Neuronal stem cell (in vitro differentiated cells): ENCODE measurements at regions not wholly inside any gene's neighbourhood (a gene's known extent, or its start where the extent isn't known, plus 50 kb on each side); places are given as distances from the start of the nearest gene placed in this dataset.
A peak's percentile ranks its signal among the peaks of the same experiment; 100 is the strongest.
"Not testable (repeated sequence)": the region's sequence is repeated elsewhere in the genome, so short reads cannot be mapped to it uniquely, and the experiment has no call there.

Experiments used
- DNase-seq: peaks from one replicate; pipeline ENCODE4 v3.0.0-alpha.2; 2013; ENCODE audit warnings: low spot score
- H2AFZ ChIP-seq: one replicate; pipeline ENCODE4 v1.6.1; 2013; ENCODE audit warnings: mild to moderate bottlenecking, low read length, inconsistent platforms
- H2AK5ac ChIP-seq: 2 replicates; pipeline ENCODE4 v1.6.1; 2013; ENCODE audit warnings: low read depth, mild to moderate bottlenecking, inconsistent platforms, low read length, moderate library complexity, mixed read lengths
- H2BK120ac ChIP-seq: 2 replicates; pipeline ENCODE4 v1.6.1; 2013; ENCODE audit warnings: low read depth, mild to moderate bottlenecking, inconsistent platforms, low read length, moderate library complexity, mixed read lengths
- H2BK12ac ChIP-seq: one replicate; pipeline ENCODE4 v1.6.1; 2013; ENCODE audit warnings: low read length, inconsistent platforms
- H2BK15ac ChIP-seq: 2 replicates; pipeline ENCODE4 v1.6.1; 2013; ENCODE audit warnings: mild to moderate bottlenecking, low read length, inconsistent platforms, mixed read lengths
- H2BK5ac ChIP-seq: one replicate; pipeline ENCODE4 v1.6.1; 2013; ENCODE audit warnings: inconsistent platforms, mild to moderate bottlenecking, low read length, moderate library complexity
- H3K14ac ChIP-seq: one replicate; pipeline ENCODE4 v1.6.1; 2013; ENCODE audit warnings: low read length, inconsistent platforms
- H3K18ac ChIP-seq: 2 replicates; pipeline ENCODE4 v1.6.1; 2013; ENCODE audit warnings: low read length, inconsistent platforms
- H3K23ac ChIP-seq: 2 replicates; pipeline ENCODE4 v1.6.1; 2013; ENCODE audit warnings: low read depth, mild to moderate bottlenecking, mixed read lengths, low read length, inconsistent platforms; ENCODE audit not compliant: poor library complexity
- H3K27ac ChIP-seq: replicated peaks from 3 replicates; pipeline ENCODE4 v1.5.1; 2013; ENCODE audit warnings: low read length, inconsistent platforms
- H3K27me3 ChIP-seq, 3 experiments: 2 replicates each; pipeline ENCODE4 v1.6.1; 2013; ENCODE audit warnings: low read length in 3 of 3, mild to moderate bottlenecking in 2 of 3, inconsistent platforms in 1 of 3, low read depth in 1 of 3, mixed read lengths in 1 of 3, moderate library complexity in 1 of 3; ENCODE audit not compliant: control insufficient read depth in 3 of 3, insufficient read depth in 3 of 3
- H3K36me3 ChIP-seq, 2 donors: replicated peaks in 1 of 2; 2 replicates each; pipeline ENCODE4 v1.6.1; 2013; ENCODE audit warnings: low read length in 2 of 2; ENCODE audit not compliant: control insufficient read depth in 2 of 2, insufficient read depth in 2 of 2
- H3K4ac ChIP-seq: 2 replicates; pipeline ENCODE4 v1.6.1; 2013; ENCODE audit warnings: inconsistent platforms, mild to moderate bottlenecking, low read length, moderate library complexity
- H3K4me1 ChIP-seq, 2 donors: 1 replicate in 1 of 2; 2 replicates in 1 of 2; pipeline ENCODE4 v1.6.1; 2013; ENCODE audit warnings: low read length in 2 of 2, low read depth in 1 of 2; ENCODE audit not compliant: control insufficient read depth in 2 of 2, insufficient read depth in 1 of 2
- H3K4me2 ChIP-seq: one replicate; pipeline ENCODE4 v1.6.1; 2013; ENCODE audit warnings: mild to moderate bottlenecking, low read length, inconsistent platforms; ENCODE audit not compliant: insufficient read depth, poor library complexity, severe bottlenecking
- H3K4me3 ChIP-seq, 2 donors: 2 replicates each; pipeline ENCODE4 v1.5.1; 2013; ENCODE audit warnings: low read length in 2 of 2, mild to moderate bottlenecking in 2 of 2, inconsistent platforms in 1 of 2, moderate library complexity in 1 of 2
- H3K79me1 ChIP-seq: one replicate; pipeline ENCODE4 v1.6.1; 2013; ENCODE audit warnings: low read depth, mild to moderate bottlenecking, inconsistent platforms, low read length, moderate library complexity
- H3K9ac ChIP-seq: one replicate; pipeline ENCODE4 v1.6.1; 2013; ENCODE audit warnings: mild to moderate bottlenecking, low read depth, low read length, inconsistent platforms; ENCODE audit not compliant: poor library complexity
- H3K9me3 ChIP-seq, 2 donors: replicated peaks in 1 of 2; 2 replicates each; pipeline versions ENCODE3 to v1.6.1; 2013; ENCODE audit warnings: low read length in 2 of 2, mild to moderate bottlenecking in 2 of 2, inconsistent platforms in 1 of 2, low read depth in 1 of 2, mixed read lengths in 1 of 2, moderate library complexity in 1 of 2; ENCODE audit not compliant: control insufficient read depth in 2 of 2, insufficient read depth in 1 of 2
- H4K8ac ChIP-seq: one replicate; pipeline ENCODE4 v1.6.1; 2013; ENCODE audit warnings: low read depth, mild to moderate bottlenecking, inconsistent platforms, low read length, moderate library complexity
- H4K91ac ChIP-seq: one replicate; pipeline ENCODE4 v1.6.1; 2013; ENCODE audit warnings: low read length, low read depth, mild to moderate bottlenecking, inconsistent platforms; ENCODE audit not compliant: poor library complexity
- WGBS, 2 donors: extraction: QIAGEN DNeasy Blood & Tissue Kit; methylation state at CpG; one replicate each; pipeline ENCODE4 v1.1.7; 2013; ENCODE audit warnings: missing lambda C conversion rate in 2 of 2, mixed read lengths in 1 of 2; ENCODE audit not compliant: insufficient read length in 2 of 2, insufficient replicate concordance in 1 of 2; ENCODE audit errors: extremely low coverage in 2 of 2; 5-methylcytosine and 5-hydroxymethylcytosine counted together

GRCh38 chr15:20275373-20275967 is 266.1 kb downstream of the GOLGA6L6 start:
- not testable (repeated sequence) for H4K8ac ChIP-seq, H4K91ac ChIP-seq, H3K27ac ChIP-seq, H3K14ac ChIP-seq, H3K4me3 ChIP-seq, H3K23ac ChIP-seq, H2BK5ac ChIP-seq, H2AK5ac ChIP-seq, H3K18ac ChIP-seq, DNase-seq, H3K36me3 ChIP-seq, H2BK12ac ChIP-seq, H3K27me3 ChIP-seq, H3K4me1 ChIP-seq, H2BK15ac ChIP-seq, H2BK120ac ChIP-seq, H3K4me2 ChIP-seq, H3K9ac ChIP-seq, H2AFZ ChIP-seq, H3K79me1 ChIP-seq, H3K4ac ChIP-seq
- peaks cover 0 to 17% of the 10 kb centered on the region in 2 donors for H3K9me3 ChIP-seq
- no CpG with 5 or more reads among the region's 5 CpGs for WGBS, 2 donors

GRCh38 chr15:20272422-20273184 is 269.0 kb downstream of the GOLGA6L6 start:
- WGBS, 2 donors: no CpG with 5 or more reads among the region's 14 CpGs
- DNase-seq: no peak
- peaks cover 0 to 4% of the 10 kb centered on the region in 2 donors for H3K4me1 ChIP-seq
- no peaks in the 10 kb centered on the region for H3K36me3 ChIP-seq
- H2BK12ac ChIP-seq: no peak overlapping the region
- H3K9me3 ChIP-seq: peaks cover 0 to 17% of the 10 kb centered on the region in 2 donors
- H2AK5ac ChIP-seq: no peak overlapping the region
- no peak overlapping the region for H3K4me2 ChIP-seq
- H4K91ac ChIP-seq: no peak overlapping the region
- H3K9ac ChIP-seq: no peak overlapping the region
- H2BK120ac ChIP-seq: no peak overlapping the region
- H3K18ac ChIP-seq: peak overlapping the region; percentile 38
- H3K27me3 ChIP-seq: no peaks in the 10 kb centered on the region
- H3K27ac ChIP-seq: no peak overlapping the region
- H3K4me3 ChIP-seq: no peak overlapping the region
- peak overlapping the region; percentile 85 for H3K23ac ChIP-seq
- H4K8ac ChIP-seq: no peak overlapping the region
- no peak overlapping the region for H3K14ac ChIP-seq
- H2BK15ac ChIP-seq: no peak overlapping the region
- no peak overlapping the region for H3K4ac ChIP-seq
- no peak overlapping the region for H2BK5ac ChIP-seq
- H3K79me1 ChIP-seq: no peaks in the 10 kb centered on the region
- no peak overlapping the region for H2AFZ ChIP-seq

DNA sequence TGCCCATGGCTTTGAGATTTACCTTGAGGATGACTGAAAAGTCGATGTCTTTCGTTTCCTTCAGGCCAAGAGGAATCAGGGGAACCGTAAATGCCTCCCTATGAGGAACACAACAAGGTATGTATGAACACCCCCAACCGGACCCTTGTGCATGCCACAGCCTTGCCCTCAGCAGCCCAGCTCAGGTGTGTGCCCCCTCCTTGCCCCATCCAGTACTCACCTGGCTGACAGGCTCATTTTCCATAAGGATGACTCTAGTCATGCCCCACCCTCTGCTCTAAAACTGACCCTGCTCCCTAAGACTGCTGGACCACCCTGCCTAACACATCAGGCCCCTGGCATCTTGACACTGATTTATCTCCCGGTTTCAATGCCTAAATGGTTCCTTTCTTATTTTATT is 270.0 kb downstream of the GOLGA6L6 start:
- no peaks in the 10 kb centered on the region for H3K27me3 ChIP-seq
- H3K18ac ChIP-seq: no peak overlapping the region
- no peak overlapping the region for H3K4ac ChIP-seq
- H3K4me1 ChIP-seq: peaks cover 0 to 4% of the 10 kb centered on the region in 2 donors
- no peak overlapping the region for H3K4me2 ChIP-seq
- H2AK5ac ChIP-seq: no peak overlapping the region
- no peak overlapping the region for H3K4me3 ChIP-seq
- no peak overlapping the region for H3K9ac ChIP-seq
- no peak overlapping the region for H3K14ac ChIP-seq
- no peak overlapping the region for H2BK12ac ChIP-seq
- H2AFZ ChIP-seq: no peak overlapping the region
- H3K9me3 ChIP-seq: peaks cover 0 to 15% of the 10 kb centered on the region in 2 donors
- H3K79me1 ChIP-seq: no peaks in the 10 kb centered on the region
- DNase-seq: no peak
- no peak overlapping the region for H3K27ac ChIP-seq
- no peak overlapping the region for H3K23ac ChIP-seq
- no peak overlapping the region for H4K8ac ChIP-seq
- H3K36me3 ChIP-seq: no peaks in the 10 kb centered on the region
- H2BK5ac ChIP-seq: no peak overlapping the region
- no CpG with 5 or more reads among the region's 5 CpGs for WGBS, 2 donors
- no peak overlapping the region for H4K91ac ChIP-seq
- no peak overlapping the region for H2BK120ac ChIP-seq
- H2BK15ac ChIP-seq: no peak overlapping the region

DNA sequence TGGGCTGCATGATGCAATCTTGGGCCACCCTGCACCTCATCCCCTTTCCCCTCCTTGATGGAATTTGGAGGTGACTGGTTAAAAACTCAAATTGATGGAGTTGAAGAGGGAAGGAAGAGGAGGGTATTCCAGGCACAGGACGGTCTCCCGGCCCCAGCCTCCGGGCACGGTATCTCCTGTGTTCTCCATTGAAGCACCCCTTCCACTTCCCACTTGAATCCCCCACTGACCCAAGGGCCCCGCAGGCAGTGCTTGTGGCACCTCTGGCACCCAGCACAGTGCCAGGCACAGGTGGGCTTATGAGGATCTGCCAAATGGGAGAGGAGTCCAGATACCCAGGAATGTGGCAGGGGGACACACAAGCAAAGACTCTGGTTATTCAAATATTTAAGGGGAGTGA is 271.6 kb downstream of the GOLGA6L6 start:
- H3K4me1 ChIP-seq, H3K9ac ChIP-seq, H4K8ac ChIP-seq, H3K23ac ChIP-seq, H3K27ac ChIP-seq, H2AK5ac ChIP-seq, H4K91ac ChIP-seq, H3K4ac ChIP-seq, H2BK12ac ChIP-seq, DNase-seq, H2BK5ac ChIP-seq, H2BK120ac ChIP-seq, H3K36me3 ChIP-seq, H3K14ac ChIP-seq, H2BK15ac ChIP-seq, H3K79me1 ChIP-seq, H3K27me3 ChIP-seq, H3K4me2 ChIP-seq, H2AFZ ChIP-seq, H3K4me3 ChIP-seq, H3K18ac ChIP-seq: not testable (repeated sequence)
- H3K9me3 ChIP-seq: peaks cover 0 to 15% of the 10 kb centered on the region in 2 donors
- WGBS, 2 donors: no CpG with 5 or more reads among the region's 5 CpGs
